SW480 (cell line): ENCODE measurements at regions not wholly inside any gene's neighbourhood (a gene's known extent, or its start where the extent isn't known, plus 50 kb on each side); places are given as distances from the start of the nearest gene placed in this dataset.
"Not testable (repeated sequence)": the region's sequence is repeated elsewhere in the genome, so short reads cannot be mapped to it uniquely, and the experiment has no call there.

Experiments used
- DNase-seq: peaks from one replicate; pipeline ENCODE4 v3.0.0-alpha.2; 2016; ENCODE audit warnings: low spot score

DNA sequence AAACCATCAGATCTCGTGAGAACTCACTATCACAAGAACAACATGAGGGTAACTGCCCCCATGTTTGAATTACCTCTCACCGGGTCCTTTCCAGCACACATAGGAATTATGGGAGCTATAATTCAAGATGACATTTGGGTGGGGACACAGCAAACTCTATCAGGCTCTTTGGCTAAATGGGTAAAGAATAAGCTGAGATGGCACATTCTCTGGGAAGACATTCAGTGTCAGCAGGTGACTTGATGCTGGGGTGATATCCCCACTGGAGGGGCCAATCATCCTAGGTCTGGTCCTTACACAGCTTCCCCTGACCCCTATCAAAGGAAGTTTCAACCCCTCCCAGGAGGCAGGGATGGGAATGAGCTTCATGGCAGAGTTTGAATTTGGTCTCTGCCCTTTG, 664.0 kb upstream of the EEF2KMT start:
- no peak for DNase-seq

DNA sequence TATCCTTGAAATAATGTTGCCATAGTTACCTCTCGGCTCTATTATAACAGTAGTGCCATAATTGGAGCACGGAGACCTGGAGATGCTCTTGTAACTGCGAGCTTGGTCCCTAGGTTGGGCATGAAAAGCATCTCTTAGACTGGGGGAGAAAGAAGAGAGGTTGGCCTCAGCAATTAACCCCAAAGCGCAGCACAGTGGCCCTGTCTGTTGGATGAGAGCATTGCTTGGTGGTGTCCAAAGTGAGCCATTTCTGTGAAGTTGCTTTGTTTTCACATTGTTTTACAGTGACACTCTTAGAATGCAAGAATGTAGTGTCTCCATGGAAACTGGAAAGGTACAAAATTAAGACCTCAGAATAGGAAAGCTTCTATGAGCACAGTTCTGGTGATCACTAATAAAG, 660.7 kb upstream of the EEF2KMT start:
- no peak for DNase-seq

DNA sequence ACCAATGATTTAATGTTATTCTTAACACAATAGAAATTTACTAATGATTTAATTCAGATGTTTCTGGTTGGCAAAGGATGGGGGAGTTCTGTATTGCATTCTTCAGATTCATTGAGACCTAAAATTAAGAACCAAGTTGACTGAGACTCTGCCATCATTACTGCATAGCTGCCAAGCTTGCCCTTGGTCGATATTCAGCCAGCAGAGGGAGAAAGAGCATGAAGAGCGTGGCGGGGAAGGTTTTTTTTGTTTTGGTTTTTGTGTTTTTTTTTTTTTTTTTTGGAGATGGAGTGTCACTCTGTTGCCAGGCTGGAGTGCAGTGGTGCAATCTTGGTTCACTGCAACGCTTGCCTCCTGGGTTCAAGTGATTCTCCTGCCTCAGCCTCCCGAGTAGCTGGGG, 659.4 kb upstream of the EEF2KMT start:
- DNase-seq = no peak

DNA sequence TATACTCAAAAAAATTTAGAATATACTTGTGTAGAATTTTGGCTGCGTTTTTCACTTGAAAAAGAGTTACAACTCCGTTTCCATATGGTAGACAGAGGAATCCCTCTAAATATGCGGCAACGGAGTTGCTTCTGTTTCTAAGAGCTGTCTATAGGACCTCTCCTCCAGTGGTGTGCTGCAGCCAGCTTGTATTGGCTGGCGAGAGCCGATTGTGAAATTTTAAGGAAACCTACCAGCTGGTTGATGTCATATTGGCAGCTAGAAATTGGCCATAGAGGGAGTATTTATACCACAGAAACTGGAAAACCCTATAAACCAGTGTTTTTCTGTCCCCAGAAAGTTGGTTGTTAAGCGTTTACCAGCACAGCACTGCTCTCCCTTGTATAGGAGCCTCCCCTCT, 655.8 kb upstream of the EEF2KMT start:
- DNase-seq = no peak

DNA sequence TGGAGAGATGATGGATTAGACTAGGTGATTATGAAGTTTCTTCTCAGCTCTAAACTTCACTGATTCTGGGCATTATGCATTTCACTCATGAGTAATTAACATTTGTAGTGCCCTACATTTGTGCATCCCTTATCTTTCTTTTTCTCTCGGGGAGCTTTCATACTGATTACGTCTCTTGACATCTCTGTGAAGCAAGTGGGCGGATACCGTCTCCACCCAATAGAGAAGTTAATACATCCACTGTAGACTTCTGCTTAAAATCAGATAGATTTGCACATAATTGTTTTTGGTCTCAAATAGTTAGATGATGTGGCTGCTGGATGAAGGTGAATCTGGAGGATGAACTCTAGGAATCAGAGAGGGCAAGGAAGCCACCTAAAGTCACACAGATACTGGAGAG, 653.6 kb upstream of the EEF2KMT start:
- DNase-seq = no peak

DNA sequence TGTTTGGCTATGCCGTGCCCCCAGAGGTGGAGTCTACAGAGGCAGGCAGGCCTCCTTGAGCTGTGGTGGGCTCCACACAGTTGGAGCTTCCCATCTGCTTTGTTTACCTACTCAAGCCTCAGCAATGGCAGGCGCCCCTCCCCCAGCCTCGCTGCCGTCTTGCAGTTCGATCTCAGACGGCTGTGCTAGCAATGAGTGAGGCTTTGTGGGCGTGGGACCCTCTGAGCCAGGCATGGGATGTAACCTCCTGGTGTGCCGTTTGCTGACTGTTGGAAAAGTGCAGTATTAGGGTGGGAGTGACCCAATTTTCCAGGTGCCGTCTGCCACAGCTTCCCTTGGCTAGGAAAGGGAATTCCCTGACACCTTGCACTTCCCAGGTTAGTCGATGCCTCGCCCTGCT, 652.8 kb upstream of the EEF2KMT start:
- DNase-seq = not testable (repeated sequence)

DNA sequence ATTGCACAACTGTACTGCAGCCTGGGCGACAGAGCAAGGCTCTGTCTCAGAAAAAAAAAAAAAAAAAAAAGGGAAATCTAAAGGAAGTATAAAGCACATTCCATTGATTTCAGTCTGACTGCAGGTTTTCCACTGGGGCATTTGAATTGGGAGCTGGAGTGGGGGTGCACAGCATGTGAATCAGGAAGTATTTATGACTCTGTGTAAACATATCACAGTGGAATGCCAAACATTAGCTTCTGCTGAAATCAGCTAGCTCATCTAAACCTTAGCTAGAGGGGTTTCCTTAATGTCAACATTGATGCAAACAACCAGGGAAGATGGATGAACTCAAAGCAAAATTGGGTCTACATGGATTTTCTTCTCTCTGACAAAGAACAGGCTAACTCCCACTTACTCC, 641.0 kb upstream of the EEF2KMT start:
- peak; percentile 11 for DNase-seq

DNA sequence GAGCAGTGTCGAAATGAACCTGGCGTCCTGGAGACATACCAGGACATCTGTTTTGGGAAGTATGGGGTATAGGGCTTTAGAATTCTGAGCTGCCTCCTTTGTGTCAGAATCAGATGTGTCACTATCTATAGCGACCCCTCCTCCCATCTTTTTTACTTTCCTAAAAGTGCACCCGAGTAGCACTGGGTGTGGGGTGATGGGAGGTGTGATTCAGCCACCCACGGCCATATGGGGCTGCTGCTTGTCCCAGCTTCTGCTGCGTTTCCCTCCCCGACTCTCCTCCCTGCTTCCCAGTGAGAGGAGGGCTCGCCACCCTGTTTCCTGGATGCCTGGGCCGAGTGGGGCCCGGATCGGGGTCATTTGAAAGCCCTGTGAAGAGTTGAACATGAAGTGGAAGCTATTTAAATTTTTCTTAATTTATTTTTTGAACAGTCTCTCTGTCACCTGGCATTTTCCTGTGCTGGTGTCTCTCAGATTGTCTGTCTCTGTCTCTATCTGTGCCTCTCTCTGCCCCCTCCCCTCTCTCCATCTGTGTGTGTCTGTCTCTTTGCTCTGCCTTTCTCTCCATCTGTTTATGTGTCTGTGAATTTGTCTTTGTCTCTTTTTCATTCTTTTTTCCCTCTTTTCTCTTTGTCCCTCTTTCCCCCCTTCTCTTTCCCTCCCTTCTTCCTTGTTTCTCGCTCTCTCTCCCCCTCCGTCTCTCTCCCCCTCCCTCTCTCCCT, 638.8 kb upstream of the EEF2KMT start:
- no peak for DNase-seq

DNA sequence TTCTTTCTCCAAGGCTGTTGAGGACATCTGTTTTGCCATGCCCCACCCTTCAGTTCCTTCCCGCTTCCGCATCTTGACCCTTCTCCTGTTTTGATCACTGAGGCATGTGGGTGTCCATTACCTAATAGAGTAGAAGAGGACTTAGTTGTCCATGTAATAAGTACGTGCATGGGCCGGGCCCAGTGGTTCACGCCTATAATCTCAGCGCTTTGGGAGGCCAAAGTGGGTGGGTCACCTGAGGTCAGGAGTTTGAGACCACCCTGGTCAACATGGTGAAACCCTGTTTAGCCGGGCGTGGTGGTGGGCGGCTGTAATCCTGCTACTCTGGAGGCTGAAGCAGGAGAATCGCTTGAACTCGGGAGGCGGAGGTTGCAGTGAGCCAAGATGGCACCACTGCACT, 637.8 kb upstream of the EEF2KMT start:
- no peak for DNase-seq

DNA sequence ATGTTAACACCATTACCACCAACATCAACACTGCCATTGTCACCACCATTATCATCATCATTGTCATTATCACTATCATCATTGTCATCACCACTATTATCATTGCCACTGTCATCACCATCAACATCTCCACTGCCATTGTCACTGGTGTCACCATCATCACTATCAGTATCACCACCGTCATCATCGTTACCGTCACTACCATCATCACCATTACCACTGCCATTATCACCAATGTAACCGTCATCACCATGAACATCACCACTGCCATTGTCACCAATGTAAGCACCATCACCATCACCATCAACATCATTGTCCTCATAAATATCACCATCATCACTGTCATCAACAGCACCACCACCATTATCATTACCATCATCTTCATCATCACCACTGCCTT, 633.2 kb upstream of the EEF2KMT start:
- DNase-seq = no peak

DNA sequence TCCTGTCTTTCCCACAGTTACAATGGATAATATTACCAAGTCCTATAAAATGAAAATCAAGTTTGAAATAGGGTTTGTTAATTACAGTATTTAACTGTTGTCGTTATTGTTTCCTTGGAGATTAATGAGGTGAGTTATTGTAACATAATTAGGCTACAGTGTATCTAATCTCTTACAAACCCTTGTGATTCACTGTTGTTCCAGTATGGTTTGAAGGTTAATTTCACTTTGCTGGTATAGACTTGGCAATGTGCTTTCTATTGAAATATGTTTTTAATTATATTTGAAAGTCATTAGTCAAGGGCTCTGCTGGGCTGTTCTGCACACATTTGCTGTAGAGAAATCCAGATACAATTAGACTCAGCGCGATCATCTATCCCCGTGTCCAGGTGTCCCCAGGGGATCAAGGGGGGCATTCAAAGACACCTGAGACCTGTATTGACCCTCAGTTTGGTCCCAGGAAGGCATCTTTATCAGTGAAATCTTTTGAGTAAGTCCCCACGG, 624.6 kb upstream of the EEF2KMT start:
- DNase-seq = no peak

DNA sequence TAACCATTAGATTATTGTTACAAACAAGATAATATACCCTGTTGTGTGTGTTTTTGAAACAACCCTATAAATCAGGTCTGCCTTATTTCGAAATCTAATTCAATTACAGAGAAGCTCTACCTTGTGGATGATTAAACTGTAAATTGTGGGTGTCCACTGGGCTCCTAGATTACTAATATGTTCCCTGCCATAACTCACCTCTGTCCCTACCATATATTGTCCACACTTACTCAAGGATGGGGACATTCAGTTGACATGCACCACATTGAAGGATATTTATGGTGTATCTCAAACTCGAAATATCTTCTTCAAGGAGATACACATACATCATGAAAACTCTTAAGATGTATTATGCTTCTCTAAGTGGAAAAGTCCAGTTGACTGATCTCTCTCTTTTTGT, 617.6 kb upstream of the EEF2KMT start:
- DNase-seq = no peak

DNA sequence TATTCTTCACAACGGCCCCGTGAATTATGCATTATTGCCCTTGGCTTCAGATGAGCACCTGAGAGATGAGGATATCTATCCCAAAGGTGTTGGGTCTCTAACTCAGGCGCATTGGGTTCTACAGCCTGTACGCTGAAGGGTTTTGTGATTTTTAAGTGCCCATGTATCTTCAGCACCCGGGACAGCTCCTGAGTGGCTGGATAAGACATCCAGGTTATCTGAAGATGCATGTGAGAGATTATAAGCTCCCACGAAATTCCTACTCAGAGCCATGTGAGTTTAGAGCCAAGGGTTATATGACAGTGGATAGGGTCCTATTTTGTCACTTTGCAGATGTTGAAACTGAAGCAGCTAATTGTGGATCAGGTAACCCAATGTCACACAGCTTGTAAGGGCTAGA, 612.3 kb upstream of the EEF2KMT start:
- DNase-seq = no peak

DNA sequence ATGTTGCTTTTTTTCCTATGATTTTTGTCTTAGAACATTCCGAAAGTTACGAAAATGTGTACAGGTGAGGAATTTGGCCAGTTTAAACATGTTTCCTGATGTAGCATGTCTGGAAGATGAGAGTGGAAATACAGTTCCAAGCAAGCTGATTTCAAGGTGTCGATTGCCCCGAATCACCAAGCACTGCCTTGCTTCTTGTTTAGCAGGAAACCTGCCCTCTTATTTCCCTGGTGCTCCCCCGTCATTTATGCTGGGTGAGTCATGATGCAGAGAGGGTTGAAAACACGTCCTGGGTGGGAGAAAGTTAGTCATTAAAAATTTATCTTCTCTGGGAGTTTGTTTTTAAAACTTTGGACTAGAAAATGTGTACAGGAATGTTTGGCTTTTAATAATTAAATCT, 608.6 kb upstream of the EEF2KMT start:
- DNase-seq = no peak

DNA sequence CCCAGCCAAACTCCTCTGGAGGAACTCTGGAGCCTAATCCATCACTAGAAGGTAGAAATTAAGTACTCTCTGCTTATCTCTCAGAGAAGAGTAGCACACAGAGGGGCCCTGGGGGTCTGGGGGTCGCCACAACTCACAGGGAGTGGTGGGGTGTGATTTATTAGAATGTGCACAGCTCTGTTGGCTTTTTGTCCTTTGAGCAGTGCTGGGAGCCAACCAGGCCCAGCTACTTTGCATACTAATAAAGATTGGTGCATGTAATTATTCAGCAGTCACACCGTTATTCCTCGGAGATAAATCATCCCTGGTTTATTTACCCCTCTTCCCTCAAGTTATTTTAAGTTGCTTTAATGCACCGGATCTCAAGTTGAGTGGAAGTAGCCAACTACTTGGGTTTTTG, 606.7 kb upstream of the EEF2KMT start:
- no peak for DNase-seq

DNA sequence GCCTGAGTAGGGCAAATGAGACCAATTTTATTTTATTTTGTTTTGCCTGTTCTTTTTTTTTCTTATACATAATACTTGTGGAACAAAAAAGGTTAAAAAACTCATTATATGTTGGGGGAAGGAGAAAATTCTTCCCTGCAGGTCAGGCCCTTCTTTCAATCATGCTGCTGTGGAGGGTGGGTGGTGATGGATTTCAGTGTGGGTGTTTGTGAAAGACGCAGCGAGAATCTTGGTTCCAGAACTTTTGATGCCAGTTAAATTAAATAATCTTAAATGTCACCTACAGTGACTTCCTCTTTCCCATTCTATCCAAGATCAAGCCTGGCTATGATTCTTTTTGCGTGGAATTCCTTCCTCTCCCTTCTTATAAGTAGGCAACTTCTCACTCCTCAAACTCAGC, 595.8 kb upstream of the EEF2KMT start:
- DNase-seq = no peak

DNA sequence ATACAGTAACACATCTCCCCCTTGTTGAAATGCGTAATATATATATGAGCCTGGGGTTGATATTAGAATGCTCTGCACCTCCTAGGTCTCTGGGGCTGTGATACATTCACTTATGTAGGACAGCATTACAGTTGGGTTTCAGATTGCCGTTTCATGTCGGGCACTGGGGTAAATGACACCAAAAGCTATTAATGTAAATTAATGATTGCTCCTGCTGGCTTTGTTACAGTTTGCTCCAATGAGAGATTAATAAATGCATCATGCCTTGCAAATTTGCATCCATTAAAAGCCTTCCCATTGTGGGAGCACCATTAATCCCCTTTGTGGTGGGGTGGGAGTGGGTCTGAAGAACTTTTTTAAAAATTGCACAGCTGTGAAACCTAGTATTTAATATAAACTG, 584.4 kb upstream of the EEF2KMT start:
- no peak for DNase-seq

DNA sequence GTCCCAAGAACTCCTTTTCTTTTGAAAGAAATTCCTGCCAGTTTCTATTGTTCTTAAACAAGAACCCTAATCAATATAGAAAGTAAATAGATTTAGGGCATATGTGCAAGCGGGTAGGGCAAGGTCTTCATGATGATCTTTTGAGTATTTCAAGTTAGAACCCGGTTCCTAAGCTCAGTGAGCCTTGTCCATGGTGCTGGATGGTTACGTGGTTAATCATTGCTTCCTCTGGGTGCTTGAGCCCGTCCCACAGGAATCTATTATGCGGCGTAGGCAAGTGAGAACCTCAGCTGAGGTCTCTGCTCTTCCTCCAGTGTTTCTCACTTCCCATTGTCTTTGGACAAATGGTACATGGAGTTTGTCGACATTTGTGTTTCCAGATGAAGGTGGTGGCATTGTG, 580.8 kb upstream of the EEF2KMT start:
- no peak for DNase-seq

DNA sequence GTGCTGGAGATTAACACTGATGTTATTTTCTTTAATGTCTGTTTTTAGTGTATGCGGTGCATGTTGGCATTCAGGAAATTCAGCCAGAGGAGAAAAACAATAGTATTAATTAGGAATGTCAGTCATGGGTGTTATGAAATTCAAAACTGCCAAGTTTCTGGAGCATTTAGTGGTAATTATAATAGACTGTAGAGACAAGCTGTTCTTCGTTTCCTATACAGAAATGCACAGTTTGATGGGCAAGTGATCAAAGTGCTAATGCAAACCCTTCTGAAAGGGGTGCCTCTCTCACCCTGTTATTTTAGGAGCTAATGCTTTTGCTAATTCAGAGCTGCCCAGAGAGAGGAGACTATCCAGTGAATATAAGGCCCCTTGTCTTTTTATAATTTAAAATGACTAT, 573.8 kb upstream of the EEF2KMT start:
- no peak for DNase-seq

DNA sequence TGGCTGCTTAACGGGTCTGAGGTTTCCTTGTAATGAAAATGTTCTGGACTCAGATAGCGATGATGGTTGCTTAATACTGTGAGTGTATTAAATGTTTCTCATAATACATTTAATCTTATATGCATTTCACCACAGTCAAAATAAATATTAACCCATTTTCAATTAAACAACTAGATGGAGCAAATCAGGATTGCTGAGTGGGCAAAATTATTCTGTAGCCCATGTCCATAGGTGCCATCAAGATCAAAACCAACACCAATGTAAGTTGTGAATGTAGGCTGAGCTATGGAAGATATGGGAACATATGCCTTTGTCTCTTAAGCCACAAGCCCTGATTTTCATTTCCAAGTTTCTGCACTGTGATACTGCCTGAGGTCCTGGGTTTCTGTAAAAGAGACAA, 572.6 kb upstream of the EEF2KMT start:
- no peak for DNase-seq

DNA sequence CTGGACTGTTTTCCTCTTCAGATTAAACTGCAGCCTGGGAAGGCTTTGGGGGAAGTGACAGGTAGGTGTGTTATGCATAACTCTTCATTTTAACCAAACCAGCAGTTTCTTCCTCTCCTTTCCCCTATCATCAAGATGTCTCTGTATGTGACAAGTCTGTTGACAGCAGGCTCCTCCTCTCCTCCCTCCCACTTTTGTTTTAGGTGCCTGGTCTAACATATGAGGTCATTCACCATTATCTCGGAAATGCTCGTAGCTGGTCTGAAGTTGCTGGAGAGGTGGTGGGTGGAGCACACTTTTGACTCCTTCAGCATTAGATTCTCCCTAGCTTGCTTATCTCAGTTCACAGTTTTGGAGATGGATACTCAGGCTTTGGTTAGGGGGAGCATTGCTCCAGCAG, 571.0 kb upstream of the EEF2KMT start:
- no peak for DNase-seq

DNA sequence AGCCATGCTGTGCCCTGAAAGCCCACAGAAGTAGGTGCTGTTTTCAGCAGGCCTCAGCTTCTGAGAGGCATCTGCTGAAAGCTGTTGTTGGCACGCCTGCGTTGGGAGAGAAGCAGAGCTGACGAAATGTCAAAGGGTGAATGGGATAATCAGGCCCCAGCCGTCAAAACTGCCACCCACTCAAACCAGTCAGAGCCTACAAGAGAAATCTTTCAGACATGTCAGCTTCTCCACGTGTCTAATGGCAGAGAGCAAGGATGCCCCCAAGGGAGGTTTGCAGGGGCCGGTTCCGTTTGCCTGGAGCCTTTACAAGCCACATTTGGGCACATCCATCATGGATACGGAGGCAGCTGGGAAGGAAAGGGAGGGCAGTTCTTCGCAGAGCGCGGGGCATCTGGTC, 568.2 kb upstream of the EEF2KMT start:
- no peak for DNase-seq

DNA sequence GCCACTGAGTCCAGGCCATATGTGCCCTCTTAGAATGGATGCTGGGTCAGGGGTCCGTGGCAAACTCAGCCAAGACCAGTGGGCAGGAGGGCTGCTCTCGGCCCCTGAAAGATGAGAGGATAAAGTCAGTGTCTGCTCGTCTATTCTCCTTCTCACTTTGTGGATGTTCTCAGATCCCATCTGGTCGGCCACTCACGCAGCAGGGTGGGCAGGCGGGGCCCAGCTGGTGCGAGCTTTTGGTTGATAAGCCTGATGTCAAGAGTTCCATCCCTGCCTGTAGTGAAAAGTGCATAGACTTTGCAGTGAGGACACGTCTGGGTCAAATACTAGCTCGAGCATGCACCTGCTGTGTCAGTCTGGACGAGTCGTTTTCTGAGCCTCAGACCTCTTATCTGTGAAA, 556.2 kb upstream of the EEF2KMT start:
- no peak for DNase-seq

DNA sequence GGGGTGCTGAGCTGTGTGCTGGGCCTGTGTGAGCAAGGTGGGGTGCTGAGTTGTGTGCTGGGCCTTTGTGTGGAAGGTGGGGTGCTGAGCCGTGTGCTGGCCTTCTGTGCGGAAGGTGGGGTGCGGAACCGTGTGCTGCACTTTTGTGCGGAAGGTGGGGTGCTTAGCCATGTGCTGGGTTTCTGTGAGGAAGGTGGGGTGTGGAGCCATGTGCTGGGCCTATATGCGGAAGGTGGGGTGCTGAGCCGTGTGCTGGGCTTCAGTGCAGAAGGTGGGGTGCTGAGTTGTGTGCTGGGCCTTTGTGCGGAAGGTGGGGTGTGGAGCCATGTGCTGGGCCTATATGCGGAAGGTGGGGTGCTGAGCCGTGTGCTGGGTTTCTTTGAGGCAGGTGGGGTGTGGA, 555.4 kb upstream of the EEF2KMT start:
- no peak for DNase-seq
